ENCODE measurements at regions not wholly inside any gene's neighbourhood (a gene's known extent, or its start where the extent isn't known, plus 50 kb on each side); places are given as distances from the start of the nearest gene placed in this dataset.

DNA sequence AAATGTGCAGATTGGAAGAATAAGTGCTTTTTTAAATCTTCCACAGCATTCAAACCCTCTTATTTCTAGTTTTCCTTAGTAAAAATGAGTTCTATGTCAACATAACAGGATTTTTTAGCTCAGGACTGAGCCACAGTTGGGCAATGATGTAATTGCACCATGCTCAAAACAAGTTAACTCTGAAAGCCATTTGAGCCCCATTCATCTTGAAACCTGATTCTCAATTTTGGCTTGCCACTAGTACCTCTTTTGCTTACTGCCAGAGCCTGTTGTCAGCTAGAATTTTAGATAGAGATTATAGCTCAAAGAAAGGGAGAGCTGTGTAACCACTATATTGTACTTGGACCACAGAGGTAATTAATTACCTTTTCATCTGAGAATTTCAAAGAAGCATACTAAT is 1028.5 kb upstream of the PHF14 start:
- no peak for TF ChIP-seq GATA2 (IDR thresholded peaks at IDR 0.05; ENCODE audit: low read depth, low read length)
- no peak for TF ChIP-seq GATA3 (IDR thresholded peaks at IDR 0.05; ENCODE audit: low read depth, low read length)
